Spinal cord (tissue), 9 donors: ENCODE measurements at regions not wholly inside any gene's neighbourhood (a gene's known extent, or its start where the extent isn't known, plus 50 kb on each side); places are given as distances from the start of the nearest gene placed in this dataset.
A peak's percentile ranks its signal among the peaks of the same experiment; 100 is the strongest.

ENCODE experiments used
- DNase-seq, 6 donors: peaks; one replicate each; pipeline versions ENCODE4 v3.0.0 to v3.0.0-alpha.2; 2013 to 2015; ENCODE audit warnings: low spot score in 6 of 6, low read depth in 4 of 6
- H3K27ac ChIP-seq: one replicate; pipeline ENCODE4 v1.5.1; 2013; ENCODE audit warnings: low read depth, low read length, control low read depth
- H3K27me3 ChIP-seq: one replicate; pipeline ENCODE4 v1.6.1; 2013; ENCODE audit warnings: low read length; ENCODE audit not compliant: control insufficient read depth, insufficient read depth
- H3K36me3 ChIP-seq: one replicate; pipeline ENCODE4 v1.6.1; 2013; ENCODE audit warnings: low read length; ENCODE audit not compliant: control insufficient read depth, insufficient read depth
- H3K4me1 ChIP-seq: one replicate; pipeline ENCODE4 v1.6.1; 2013; ENCODE audit warnings: low read length; ENCODE audit not compliant: control insufficient read depth, insufficient read depth
- H3K4me3 ChIP-seq: one replicate; pipeline ENCODE4 v1.5.1; 2013; ENCODE audit warnings: low read depth, low read length, control low read depth
- H3K9me3 ChIP-seq: one replicate; pipeline ENCODE4 v1.6.1; 2013; ENCODE audit warnings: low read length; ENCODE audit not compliant: control insufficient read depth, insufficient read depth
- WGBS: methylation state at CpG from one replicate; pipeline ENCODE4 v1.1.5; 2013; ENCODE audit warnings: missing lambda C conversion rate; ENCODE audit not compliant: insufficient coverage; 5-methylcytosine and 5-hydroxymethylcytosine counted together
- donor health status: healthy.

- peaks cover 3% of the 10 kb centered on the region for H3K36me3 ChIP-seq
- WGBS: 87% methylated on average over 3 of the region's 5 CpGs
- H3K27ac ChIP-seq: no peak overlapping the region
- H3K9me3 ChIP-seq: no peaks in the 10 kb centered on the region
- H3K4me3 ChIP-seq: no peak overlapping the region
- H3K27me3 ChIP-seq: no peaks in the 10 kb centered on the region
- no peak for DNase-seq
- H3K4me1 ChIP-seq: peaks cover 12% of the 10 kb centered on the region
Observed at GRCh38 chr15:31805090-31805662, 225.1 kb upstream of the CHRNA7 start.

- Histone ChIP-seq H3K9me3 (no peaks in the 10 kb centered on the region), H3K27me3 (no peaks in the 10 kb centered on the region), H3K4me3 (no peak overlapping the region), H3K36me3 (no peaks in the 10 kb centered on the region), H3K4me1 (peaks cover 3% of the 10 kb centered on the region), H3K27ac (no peak overlapping the region)
- DNase-seq: peak in 1 of 6 donors; percentile 61
Observed at GRCh38 chr15:31806106-31806505, 224.2 kb upstream of the CHRNA7 start.

GRCh38 chr15:31811641-31812040, 218.7 kb upstream of the CHRNA7 start:
- Histone ChIP-seq H3K9me3 (no peaks in the 10 kb centered on the region), H3K4me1 (peaks cover 4% of the 10 kb centered on the region), H3K36me3 (peaks cover 9% of the 10 kb centered on the region), H3K27me3 (no peaks in the 10 kb centered on the region), H3K4me3 (no peak overlapping the region), H3K27ac (no peak overlapping the region)
- WGBS: 88% methylated on average over 5 of the region's 10 CpGs
- no peak for DNase-seq

GRCh38 chr15:31814082-31814481, 216.2 kb upstream of the CHRNA7 start:
- peak in 1 of 6 donors; percentile 34 for DNase-seq
- Histone ChIP-seq H3K36me3 (peaks cover 9% of the 10 kb centered on the region), H3K4me1 (peaks cover 4% of the 10 kb centered on the region), H3K9me3 (no peaks in the 10 kb centered on the region), H3K27ac (no peak overlapping the region), H3K27me3 (no peaks in the 10 kb centered on the region), H3K4me3 (no peak overlapping the region)
- WGBS: 66% methylated on average over 5 of the region's 5 CpGs

- Histone ChIP-seq H3K9me3 (no peaks in the 10 kb centered on the region), H3K27ac (no peak overlapping the region), H3K27me3 (no peaks in the 10 kb centered on the region), H3K36me3 (peaks cover 9% of the 10 kb centered on the region), H3K4me1 (peaks cover 4% of the 10 kb centered on the region), H3K4me3 (no peak overlapping the region)
- 74% methylated on average over 7 of the region's 15 CpGs for WGBS
- no peak for DNase-seq
Observed at GRCh38 chr15:31815411-31816155, 214.7 kb upstream of the CHRNA7 start.

GRCh38 chr15:31822463-31822862, 207.9 kb upstream of the CHRNA7 start:
- DNase-seq: no peak
- no peaks in the 10 kb centered on the region for H3K27me3 ChIP-seq
- no peaks in the 10 kb centered on the region for H3K9me3 ChIP-seq
- H3K36me3 ChIP-seq: no peaks in the 10 kb centered on the region
- no peak overlapping the region for H3K4me3 ChIP-seq
- WGBS: 100% methylated on average over 1 of the region's 2 CpGs
- H3K4me1 ChIP-seq: no peaks in the 10 kb centered on the region
- H3K27ac ChIP-seq: no peak overlapping the region

GRCh38 chr15:31824024-31824423, 206.3 kb upstream of the CHRNA7 start:
- H3K4me3 ChIP-seq: no peak overlapping the region
- H3K36me3 ChIP-seq: no peaks in the 10 kb centered on the region
- H3K27ac ChIP-seq: no peak overlapping the region
- H3K9me3 ChIP-seq: no peaks in the 10 kb centered on the region
- WGBS: 53% methylated on average over 4 of the region's 5 CpGs
- no peaks in the 10 kb centered on the region for H3K4me1 ChIP-seq
- DNase-seq: peak in 2 of 6 donors; percentile 17 to 65
- no peaks in the 10 kb centered on the region for H3K27me3 ChIP-seq

DNA sequence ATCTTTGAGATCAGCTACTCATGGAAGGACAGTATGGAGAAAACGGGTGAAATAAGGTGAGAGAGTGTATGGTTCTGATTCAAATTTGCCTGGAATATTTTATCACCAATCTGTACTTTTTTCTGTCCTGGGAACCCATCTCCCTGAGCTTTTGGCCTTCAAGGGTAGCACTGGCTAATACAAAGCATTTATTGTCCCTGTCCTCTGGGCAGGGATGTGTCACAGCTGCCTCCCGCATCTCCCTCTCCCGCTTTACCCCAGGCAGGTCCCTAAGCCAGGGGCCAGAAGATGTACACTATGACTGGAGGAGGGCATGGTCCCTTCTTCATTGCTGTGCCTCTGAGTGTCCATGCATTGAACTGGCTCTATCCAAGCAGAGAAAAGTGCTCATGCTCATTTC, 201.7 kb upstream of the CHRNA7 start:
- Histone ChIP-seq H3K27ac (no peak overlapping the region), H3K4me1 (no peaks in the 10 kb centered on the region), H3K36me3 (no peaks in the 10 kb centered on the region), H3K9me3 (no peaks in the 10 kb centered on the region), H3K27me3 (no peaks in the 10 kb centered on the region), H3K4me3 (no peak overlapping the region)
- no peak for DNase-seq
- WGBS: 100% methylated on average over 2 of the region's 3 CpGs

DNA sequence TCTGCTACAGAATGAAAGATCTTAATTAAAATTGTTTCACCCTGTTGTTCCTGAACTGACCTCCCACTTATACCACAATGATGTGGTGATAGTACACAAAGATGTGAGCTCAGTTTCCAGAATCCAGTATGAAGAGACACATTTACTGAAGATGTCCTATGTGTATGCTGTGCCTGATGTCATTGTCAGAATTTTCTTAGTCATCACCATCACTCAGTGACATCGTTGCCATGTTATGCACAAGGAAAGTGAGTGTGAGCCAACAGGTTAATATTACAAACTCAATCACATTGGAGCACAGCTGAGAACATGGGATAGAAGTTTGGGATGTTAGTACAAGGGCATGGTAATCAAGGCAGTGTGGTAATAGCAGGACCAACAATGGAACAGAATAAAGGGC, 199.7 kb upstream of the CHRNA7 start:
- Histone ChIP-seq H3K36me3 (no peaks in the 10 kb centered on the region), H3K27me3 (no peaks in the 10 kb centered on the region), H3K27ac (no peak overlapping the region), H3K4me1 (no peaks in the 10 kb centered on the region), H3K9me3 (no peaks in the 10 kb centered on the region), H3K4me3 (no peak overlapping the region)
- WGBS: no CpG with 5 or more reads among the region's 1 CpG
- DNase-seq: no peak

- whole genome bisulfite sequencing: 64% methylated on average over 10 of the region's 10 CpGs
- no peaks in the 10 kb centered on the region for H3K9me3 ChIP-seq
- no peak overlapping the region for H3K27ac ChIP-seq
- no peaks in the 10 kb centered on the region for H3K27me3 ChIP-seq
- no peak overlapping the region for H3K4me3 ChIP-seq
- H3K4me1 ChIP-seq: no peaks in the 10 kb centered on the region
- no peaks in the 10 kb centered on the region for H3K36me3 ChIP-seq
- DNase-seq: no peak
Observed at GRCh38 chr15:31831596-31831995, 198.7 kb upstream of the CHRNA7 start.
